ENCODE measurements at regions not wholly inside any gene's neighbourhood (a gene's known extent, or its start where the extent isn't known, plus 50 kb on each side); places are given as distances from the start of the nearest gene placed in this dataset.

- TF ChIP-seq POLR2A (IDR thresholded peaks at IDR 0.05) (no peak), CTCF (IDR thresholded peaks at IDR 0.05) (no peak), POLR2AphosphoS5 (IDR thresholded peaks at IDR 0.05) (no peak), EP300 (IDR thresholded peaks at IDR 0.05) (no peak)
- Histone ChIP-seq H3K27me3 (no peaks in the 10 kb centered on the region), H3K36me3 (no peaks in the 10 kb centered on the region), H3K4me1 (no peaks in the 10 kb centered on the region), H3K27ac (no peak overlapping the region), H3K9me3 (peaks cover 0 to 12% (median 0%) of the 10 kb centered on the region in 4 donors), H3K4me3 (no peak overlapping the region)
- WGBS, 5 donors, result 46 to 92% (median 55%) methylated on average over 1 of the region's 1 CpG
- DNase-seq, result no peak
- intact Hi-C loops (cut with DNase I; ENCODE audit: low total_unique reads), result no loop called here
Measured at GRCh38 chrX:144810539-144810938, 436.8 kb upstream of the SPANXN1 start.

GRCh38 chrX:144819406-144819805, 427.9 kb upstream of the SPANXN1 start:
- Histone ChIP-seq H3K4me3 (no peak overlapping the region), H3K4me1 (no peaks in the 10 kb centered on the region), H3K27me3 (no peaks in the 10 kb centered on the region), H3K36me3 (no peaks in the 10 kb centered on the region), H3K9me3 (no peaks in the 10 kb centered on the region), H3K27ac (no peak overlapping the region)
- DNase-seq, result no peak
- no peak for TF ChIP-seq EP300 (IDR thresholded peaks at IDR 0.05)
- TF ChIP-seq POLR2AphosphoS5 (IDR thresholded peaks at IDR 0.05), result no peak
- TF ChIP-seq POLR2A (IDR thresholded peaks at IDR 0.05), result no peak
- no peak for TF ChIP-seq CTCF (IDR thresholded peaks at IDR 0.05)
- intact Hi-C loops (cut with DNase I; ENCODE audit: low total_unique reads), result no loop called here

GRCh38 chrX:144840616-144841015, 406.7 kb upstream of the SPANXN1 start:
- H3K36me3 ChIP-seq, result no peaks in the 10 kb centered on the region
- TF ChIP-seq CTCF (IDR thresholded peaks at IDR 0.05) (no peak), POLR2A (IDR thresholded peaks at IDR 0.05) (no peak), EP300 (IDR thresholded peaks at IDR 0.05) (no peak), POLR2AphosphoS5 (IDR thresholded peaks at IDR 0.05) (no peak)
- WGBS, 5 donors, result 40 to 86% (median 44%) methylated on average over 1 of the region's 1 CpG
- H3K27me3 ChIP-seq, result no peaks in the 10 kb centered on the region
- intact Hi-C loops (cut with DNase I; ENCODE audit: low total_unique reads), result no loop called here
- H3K4me3 ChIP-seq, result no peak overlapping the region
- no peaks in the 10 kb centered on the region for H3K4me1 ChIP-seq
- H3K9me3 ChIP-seq, result no peaks in the 10 kb centered on the region
- DNase-seq, result no peak
- no peak overlapping the region for H3K27ac ChIP-seq

GRCh38 chrX:144849141-144849540, 398.2 kb upstream of the SPANXN1 start:
- no peak for DNase-seq
- Histone ChIP-seq H3K27me3 (no peaks in the 10 kb centered on the region), H3K36me3 (no peaks in the 10 kb centered on the region), H3K9me3 (peaks cover 0 to 24% (median 10%) of the 10 kb centered on the region in 4 donors), H3K27ac (no peak overlapping the region), H3K4me1 (no peaks in the 10 kb centered on the region), H3K4me3 (no peak overlapping the region)
- intact Hi-C loops (cut with DNase I; ENCODE audit: low total_unique reads), result no loop called here
- 47 to 76% (median 63%) methylated on average over 2 of the region's 2 CpGs for WGBS, 5 donors
- no peak for TF ChIP-seq POLR2A (IDR thresholded peaks at IDR 0.05)
- no peak for TF ChIP-seq POLR2AphosphoS5 (IDR thresholded peaks at IDR 0.05)
- TF ChIP-seq CTCF (IDR thresholded peaks at IDR 0.05), result no peak
- TF ChIP-seq EP300 (IDR thresholded peaks at IDR 0.05), result no peak

All from stomach (tissue), 8 donors.